ENCODE measurements at regions not wholly inside any gene's neighbourhood (a gene's known extent, or its start where the extent isn't known, plus 50 kb on each side); places are given as distances from the start of the nearest gene placed in this dataset.

GRCh38 chr6:85116475-85116874, 333.4 kb upstream of the NT5E start:
- TF ChIP-seq ZNF778 (CRISPR knock-in tag; IDR thresholded peaks at IDR 0.05) (no peak), ZNF274 (IDR thresholded peaks at IDR 0.05; ENCODE audit: borderline replicate concordance, low read depth, low read length) (no peak), ZNF583 (CRISPR knock-in tag; IDR thresholded peaks at IDR 0.05) (no peak), SREBF2 (CRISPR knock-in tag; IDR thresholded peaks at IDR 0.05) (no peak), RFX5 (IDR thresholded peaks at IDR 0.05; ENCODE audit: low read depth, low read length) (no peak), ZNF830 (CRISPR knock-in tag; IDR thresholded peaks at IDR 0.05) (no peak)

Data from K562 (cell line).